Endothelial cell (in vitro differentiated cells): ENCODE measurements at regions not wholly inside any gene's neighbourhood (a gene's known extent, or its start where the extent isn't known, plus 50 kb on each side); places are given as distances from the start of the nearest gene placed in this dataset.

Experiments used
- DNase-seq: peaks from one replicate; pipeline ENCODE4 v3.0.0; 2021; ENCODE audit warnings: low spot score
- H3K27ac Mint-ChIP-seq: one replicate; pipeline ENCODE4 v1.8.0; 2021; ENCODE audit warnings: mixed read lengths, inconsistent platforms; ENCODE audit not compliant: unreplicated experiment
- H3K27me3 Mint-ChIP-seq: one replicate; pipeline ENCODE4 v1.8.0; 2021; ENCODE audit warnings: mild to moderate bottlenecking, moderate library complexity, mixed read lengths, inconsistent platforms; ENCODE audit not compliant: unreplicated experiment
- H3K36me3 Mint-ChIP-seq: one replicate; pipeline ENCODE4 v1.8.0; 2021; ENCODE audit warnings: mild to moderate bottlenecking, low read depth, mixed read lengths, inconsistent platforms; ENCODE audit not compliant: unreplicated experiment
- H3K4me1 Mint-ChIP-seq: one replicate; pipeline ENCODE4 v1.8.0; 2021; ENCODE audit warnings: mild to moderate bottlenecking, mixed read lengths, inconsistent platforms; ENCODE audit not compliant: unreplicated experiment
- H3K4me3 Mint-ChIP-seq: one replicate; pipeline ENCODE4 v1.8.0; 2021; ENCODE audit warnings: mild to moderate bottlenecking, mixed read lengths, inconsistent platforms; ENCODE audit not compliant: unreplicated experiment
- H3K9me3 Mint-ChIP-seq: one replicate; pipeline ENCODE4 v1.8.0; 2021; ENCODE audit warnings: mixed read lengths, inconsistent platforms; ENCODE audit not compliant: unreplicated experiment
- TF ChIP-seq, protein P1 (sequence below): fragments of 200-600 bp; sonication (generic); IDR thresholded peaks from one replicate; pipeline ENCODE4 v1.5.0; 2021; ENCODE audit warnings: antibody characterized with exemption; ENCODE audit not compliant: unreplicated experiment

DNA sequence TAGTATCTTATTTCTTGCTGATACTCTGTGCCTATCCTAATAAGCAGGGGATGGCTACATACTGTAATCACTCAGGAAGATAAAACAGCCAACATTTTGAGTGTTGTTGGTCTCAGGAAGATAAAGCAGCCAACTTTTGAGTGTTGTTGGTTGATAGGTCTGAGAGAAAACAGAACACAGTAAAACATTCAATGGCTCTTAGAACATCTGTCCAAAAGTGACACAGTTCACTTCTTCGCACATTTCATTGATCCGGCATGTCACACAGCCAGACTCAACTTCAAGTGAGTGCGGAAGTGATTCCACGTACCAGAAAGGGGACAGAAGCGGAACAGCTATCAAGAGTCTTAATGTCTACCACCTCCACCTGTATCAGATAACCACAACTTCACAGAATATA is 87.3 kb upstream of the DMD start:
- no peak for DNase-seq
- Mint-ChIP-seq H3K27me3 (no peaks in the 10 kb centered on the region), H3K4me3 (no peak overlapping the region), H3K4me1 (no peaks in the 10 kb centered on the region), H3K9me3 (no peaks in the 10 kb centered on the region), H3K27ac (no peak overlapping the region), H3K36me3 (no peaks in the 10 kb centered on the region)
- TF ChIP-seq, protein P1, sequence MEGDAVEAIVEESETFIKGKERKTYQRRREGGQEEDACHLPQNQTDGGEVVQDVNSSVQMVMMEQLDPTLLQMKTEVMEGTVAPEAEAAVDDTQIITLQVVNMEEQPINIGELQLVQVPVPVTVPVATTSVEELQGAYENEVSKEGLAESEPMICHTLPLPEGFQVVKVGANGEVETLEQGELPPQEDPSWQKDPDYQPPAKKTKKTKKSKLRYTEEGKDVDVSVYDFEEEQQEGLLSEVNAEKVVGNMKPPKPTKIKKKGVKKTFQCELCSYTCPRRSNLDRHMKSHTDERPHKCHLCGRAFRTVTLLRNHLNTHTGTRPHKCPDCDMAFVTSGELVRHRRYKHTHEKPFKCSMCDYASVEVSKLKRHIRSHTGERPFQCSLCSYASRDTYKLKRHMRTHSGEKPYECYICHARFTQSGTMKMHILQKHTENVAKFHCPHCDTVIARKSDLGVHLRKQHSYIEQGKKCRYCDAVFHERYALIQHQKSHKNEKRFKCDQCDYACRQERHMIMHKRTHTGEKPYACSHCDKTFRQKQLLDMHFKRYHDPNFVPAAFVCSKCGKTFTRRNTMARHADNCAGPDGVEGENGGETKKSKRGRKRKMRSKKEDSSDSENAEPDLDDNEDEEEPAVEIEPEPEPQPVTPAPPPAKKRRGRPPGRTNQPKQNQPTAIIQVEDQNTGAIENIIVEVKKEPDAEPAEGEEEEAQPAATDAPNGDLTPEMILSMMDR, result no peak

DNA sequence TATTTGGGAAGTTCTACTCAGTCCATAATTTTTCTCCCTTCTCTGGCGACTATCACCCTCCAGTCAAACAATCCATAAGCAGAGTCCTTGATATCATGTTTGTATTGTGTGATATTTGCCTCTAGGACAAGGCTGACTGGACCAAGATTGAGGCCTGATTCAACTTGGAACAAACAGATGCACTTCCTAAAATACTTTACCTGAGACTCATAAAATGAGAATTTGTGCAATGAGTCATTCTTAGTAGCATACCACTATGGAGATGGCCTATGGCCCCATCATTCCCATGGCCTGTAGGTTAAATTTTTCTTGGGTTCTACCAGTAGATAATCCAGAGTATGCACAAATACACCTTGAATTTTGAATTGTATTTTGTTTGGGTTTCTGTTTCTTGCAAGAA is 74.2 kb upstream of the DMD start:
- TF ChIP-seq, protein P1, result no peak
- H3K9me3 Mint-ChIP-seq, result no peaks in the 10 kb centered on the region
- DNase-seq, result no peak

DNA sequence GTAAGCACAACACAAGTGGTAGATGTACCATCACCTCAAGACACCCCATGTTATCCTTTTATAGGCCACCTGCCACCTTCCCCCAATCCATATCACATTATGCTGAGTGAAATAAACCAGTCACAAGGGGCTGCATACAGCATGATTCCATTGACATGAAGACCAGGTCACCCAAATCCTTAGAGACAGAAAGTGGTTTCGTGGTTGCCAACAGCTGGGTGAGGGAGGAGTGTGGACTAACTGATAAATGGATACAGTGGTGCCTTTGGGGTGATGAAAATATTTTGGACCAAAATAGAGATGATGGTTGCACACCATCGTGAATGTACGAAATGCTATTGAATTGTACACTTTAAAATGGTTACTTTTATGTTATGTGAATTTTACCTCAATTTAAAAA is 65.7 kb upstream of the DMD start:
- Mint-ChIP-seq H3K4me1 (no peaks in the 10 kb centered on the region), H3K4me3 (no peak overlapping the region), H3K27ac (no peak overlapping the region), H3K9me3 (no peaks in the 10 kb centered on the region), H3K36me3 (no peaks in the 10 kb centered on the region), H3K27me3 (no peaks in the 10 kb centered on the region)
- DNase-seq, result no peak
- TF ChIP-seq, protein P1, result no peak

More for the DNA sequence above, 74.2 kb upstream of the DMD start:
- H3K36me3 Mint-ChIP-seq, result no peaks in the 10 kb centered on the region
- no peak overlapping the region for H3K4me3 Mint-ChIP-seq
- no peaks in the 10 kb centered on the region for H3K27me3 Mint-ChIP-seq
- no peaks in the 10 kb centered on the region for H3K4me1 Mint-ChIP-seq
- H3K27ac Mint-ChIP-seq, result no peak overlapping the region

DNA sequence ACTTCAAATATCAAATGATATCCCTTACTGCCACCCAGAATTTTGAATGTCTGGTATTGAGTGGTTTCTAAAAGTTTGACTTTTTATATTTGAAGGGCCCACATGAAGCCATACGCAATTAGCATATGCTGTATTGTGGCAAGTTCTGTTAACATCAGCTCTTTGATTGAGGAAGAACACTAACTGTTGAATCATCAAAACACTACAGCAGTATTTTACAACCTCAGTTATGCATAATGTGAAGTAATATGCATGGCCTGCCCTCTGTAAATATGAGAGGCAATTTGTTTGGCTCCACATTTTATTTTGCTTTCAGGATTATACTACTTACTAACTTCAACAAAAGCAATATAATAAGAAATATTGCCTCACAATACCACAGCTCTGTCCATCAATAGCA is 62.2 kb upstream of the DMD start:
- TF ChIP-seq, protein P1, result no peak
- Mint-ChIP-seq H3K4me3 (no peak overlapping the region), H3K9me3 (no peaks in the 10 kb centered on the region), H3K27me3 (no peaks in the 10 kb centered on the region), H3K36me3 (no peaks in the 10 kb centered on the region), H3K4me1 (no peaks in the 10 kb centered on the region), H3K27ac (no peak overlapping the region)
- no peak for DNase-seq

DNA sequence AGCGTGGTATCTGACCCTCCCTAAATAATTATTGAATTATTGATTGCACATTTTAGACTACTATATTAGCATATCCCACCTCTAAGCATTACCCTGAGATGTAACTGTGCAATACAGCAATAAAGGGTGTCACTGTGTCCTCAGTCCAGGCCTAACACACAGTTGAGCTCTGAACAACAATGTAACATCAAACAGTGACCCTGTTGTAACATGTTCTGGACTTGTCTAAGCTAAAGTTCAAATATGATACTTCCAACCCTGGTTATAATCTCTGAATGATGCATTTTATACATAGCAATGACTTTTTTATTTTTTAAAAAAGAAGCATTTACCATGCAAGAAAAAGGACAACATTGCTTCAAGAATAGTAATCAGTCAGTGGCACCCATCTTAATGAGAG is 61.6 kb upstream of the DMD start:
- no peak overlapping the region for H3K4me3 Mint-ChIP-seq
- no peaks in the 10 kb centered on the region for H3K4me1 Mint-ChIP-seq
- H3K27ac Mint-ChIP-seq, result no peak overlapping the region
- H3K27me3 Mint-ChIP-seq, result no peaks in the 10 kb centered on the region
- no peaks in the 10 kb centered on the region for H3K36me3 Mint-ChIP-seq
- TF ChIP-seq, protein P1, result no peak
- no peak for DNase-seq
- H3K9me3 Mint-ChIP-seq, result no peaks in the 10 kb centered on the region
